ENCODE measurements at regions not wholly inside any gene's neighbourhood (a gene's known extent, or its start where the extent isn't known, plus 50 kb on each side); places are given as distances from the start of the nearest gene placed in this dataset.

DNA sequence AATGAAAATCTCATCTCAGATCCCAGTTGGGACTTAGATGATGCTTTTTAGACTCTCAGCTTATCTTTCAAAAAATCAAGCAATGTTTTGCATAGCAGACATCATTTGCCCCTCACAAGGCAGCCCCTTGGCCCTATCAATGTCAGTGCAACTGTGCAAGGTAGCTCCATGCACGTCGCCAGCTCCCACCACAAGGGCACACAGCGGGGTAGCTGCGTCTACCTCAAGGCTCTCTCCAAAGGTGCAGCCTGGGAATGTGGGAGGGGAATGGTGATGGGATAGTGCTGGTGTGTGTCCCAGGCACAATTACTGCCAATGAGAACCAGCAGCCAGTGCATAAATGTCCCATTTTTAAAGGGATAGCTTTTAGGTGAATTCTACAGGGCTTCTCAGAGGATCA, 137.5 kb upstream of the SYNDIG1 start:
- TF ChIP-seq, protein P1, sequence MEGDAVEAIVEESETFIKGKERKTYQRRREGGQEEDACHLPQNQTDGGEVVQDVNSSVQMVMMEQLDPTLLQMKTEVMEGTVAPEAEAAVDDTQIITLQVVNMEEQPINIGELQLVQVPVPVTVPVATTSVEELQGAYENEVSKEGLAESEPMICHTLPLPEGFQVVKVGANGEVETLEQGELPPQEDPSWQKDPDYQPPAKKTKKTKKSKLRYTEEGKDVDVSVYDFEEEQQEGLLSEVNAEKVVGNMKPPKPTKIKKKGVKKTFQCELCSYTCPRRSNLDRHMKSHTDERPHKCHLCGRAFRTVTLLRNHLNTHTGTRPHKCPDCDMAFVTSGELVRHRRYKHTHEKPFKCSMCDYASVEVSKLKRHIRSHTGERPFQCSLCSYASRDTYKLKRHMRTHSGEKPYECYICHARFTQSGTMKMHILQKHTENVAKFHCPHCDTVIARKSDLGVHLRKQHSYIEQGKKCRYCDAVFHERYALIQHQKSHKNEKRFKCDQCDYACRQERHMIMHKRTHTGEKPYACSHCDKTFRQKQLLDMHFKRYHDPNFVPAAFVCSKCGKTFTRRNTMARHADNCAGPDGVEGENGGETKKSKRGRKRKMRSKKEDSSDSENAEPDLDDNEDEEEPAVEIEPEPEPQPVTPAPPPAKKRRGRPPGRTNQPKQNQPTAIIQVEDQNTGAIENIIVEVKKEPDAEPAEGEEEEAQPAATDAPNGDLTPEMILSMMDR (IDR thresholded peaks at IDR 0.05), result no peak
- TF ChIP-seq POLR2A (IDR thresholded peaks at IDR 0.05), result no peak
- no peak for TF ChIP-seq EP300 (IDR thresholded peaks at IDR 0.05)
